ENCODE measurements at regions not wholly inside any gene's neighbourhood (a gene's known extent, or its start where the extent isn't known, plus 50 kb on each side); places are given as distances from the start of the nearest gene placed in this dataset.

GRCh38 chr2:106646605-106647004, 159.4 kb downstream of the CD8B2 start:
- TF ChIP-seq YY1 (IDR thresholded peaks at IDR 0.05; ENCODE audit: insufficient read depth, insufficient read length): no peak
- TF ChIP-seq ZNF274 (IDR thresholded peaks at IDR 0.05; ENCODE audit: low read depth, low read length): no peak
- no peak for TF ChIP-seq SUZ12 (IDR thresholded peaks at IDR 0.05; ENCODE audit: extremely low read depth, insufficient read depth, insufficient read length)

All from NT2/D1 (cell line).